ENCODE measurements at regions not wholly inside any gene's neighbourhood (a gene's known extent, or its start where the extent isn't known, plus 50 kb on each side); places are given as distances from the start of the nearest gene placed in this dataset.

DNA sequence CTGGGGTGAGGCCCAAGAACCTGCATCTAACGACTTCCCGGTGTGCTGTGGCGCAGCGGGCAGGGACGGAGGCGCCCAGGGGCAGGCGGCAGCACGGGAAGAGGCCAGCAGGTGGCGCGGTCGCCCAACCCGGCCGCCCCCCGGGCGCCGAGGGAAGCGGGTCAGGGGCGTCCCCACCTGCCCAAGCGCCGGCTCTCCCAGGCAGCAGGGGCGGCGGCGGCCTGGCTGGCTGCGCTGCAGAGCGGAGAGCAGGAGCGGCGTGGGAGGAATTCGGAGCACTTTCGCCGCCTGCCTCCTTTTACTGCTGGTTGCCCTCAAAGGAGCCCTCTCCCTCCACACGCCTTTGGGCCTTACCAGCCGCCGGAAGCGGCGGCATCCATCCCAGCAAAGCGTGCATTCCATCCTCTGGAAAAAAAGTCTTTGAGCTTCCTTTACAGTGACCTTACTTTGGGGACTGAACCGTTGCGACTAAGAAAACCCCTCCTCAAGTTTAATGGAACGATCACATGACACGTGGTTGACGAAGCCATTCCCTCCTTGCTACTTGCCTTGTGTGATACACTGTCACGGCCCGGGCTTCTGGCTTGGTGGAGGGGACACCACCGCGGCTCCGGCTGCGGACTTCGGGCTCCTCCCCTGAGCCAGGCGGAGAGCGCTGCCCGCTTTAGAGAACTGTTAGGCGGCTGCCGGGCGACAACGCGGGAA, 106.8 kb upstream of the CLMP start:
- H3K27me3 ChIP-seq (ENCODE audit: control insufficient read depth, insufficient read depth, low read length): peaks cover 63% of the 10 kb centered on the region
- peak overlapping the region; percentile 66 for H3K4me3 ChIP-seq (ENCODE audit: low read length)
- no peak overlapping the region for H3K9ac ChIP-seq (ENCODE audit: low read depth, low read length)
- H3K9me3 ChIP-seq (replicated peaks; ENCODE audit: low read length): no peaks in the 10 kb centered on the region
- peak overlapping the region; percentile 87 for H3K4me2 ChIP-seq (ENCODE audit: low read length)
- no peaks in the 10 kb centered on the region for H3K36me3 ChIP-seq (ENCODE audit: insufficient read depth, low read length)
- H3K4me1 ChIP-seq (ENCODE audit: control insufficient read depth, insufficient read depth, low read length): peaks cover 10% of the 10 kb centered on the region

DNA sequence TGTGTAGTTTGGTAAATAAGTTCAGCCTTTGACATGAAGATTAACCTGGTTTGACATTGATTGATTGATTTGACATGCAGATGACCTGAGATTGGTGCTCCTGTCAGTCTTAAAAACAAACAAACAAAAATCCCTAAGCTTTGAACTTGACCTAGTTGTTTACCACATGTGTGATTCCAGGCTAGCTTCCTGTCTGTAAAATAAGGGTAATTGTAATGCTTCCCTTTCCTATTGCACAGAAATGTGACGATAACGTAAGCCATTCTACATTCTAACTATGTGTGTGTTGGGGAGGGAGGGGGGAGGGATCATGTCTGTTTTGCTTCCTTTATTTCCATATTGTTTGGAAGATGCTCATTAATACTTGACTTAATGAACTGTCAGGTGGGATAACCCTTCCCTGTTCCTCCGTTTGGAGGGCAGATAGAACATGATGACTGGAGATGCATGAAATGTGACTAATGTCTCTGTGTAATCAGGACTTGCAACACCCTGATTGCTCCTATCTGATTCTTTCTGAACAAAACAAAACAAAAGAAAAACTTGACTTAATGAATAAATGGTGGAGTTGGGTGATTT, 106.1 kb upstream of the CLMP start:
- H3K36me3 ChIP-seq (ENCODE audit: insufficient read depth, low read length): no peaks in the 10 kb centered on the region
- H3K9me3 ChIP-seq (replicated peaks; ENCODE audit: low read length): no peaks in the 10 kb centered on the region
- H3K4me3 ChIP-seq (ENCODE audit: low read length): peak overlapping the region; percentile 66
- H3K27me3 ChIP-seq (ENCODE audit: control insufficient read depth, insufficient read depth, low read length): peaks cover 68% of the 10 kb centered on the region
- H3K9ac ChIP-seq (ENCODE audit: low read depth, low read length): no peak overlapping the region
- peak overlapping the region; percentile 87 for H3K4me2 ChIP-seq (ENCODE audit: low read length)
- H3K4me1 ChIP-seq (ENCODE audit: control insufficient read depth, insufficient read depth, low read length): peaks cover 10% of the 10 kb centered on the region

- Histone ChIP-seq H3K36me3 (ENCODE audit: insufficient read depth, low read length) (no peaks in the 10 kb centered on the region), H3K4me3 (ENCODE audit: low read length) (no peak overlapping the region), H3K9ac (ENCODE audit: low read depth, low read length) (no peak overlapping the region), H3K4me2 (ENCODE audit: low read length) (no peak overlapping the region), H3K27me3 (ENCODE audit: control insufficient read depth, insufficient read depth, low read length) (peaks cover 64% of the 10 kb centered on the region), H3K4me1 (ENCODE audit: control insufficient read depth, insufficient read depth, low read length) (peaks cover 10% of the 10 kb centered on the region), H3K9me3 (replicated peaks; ENCODE audit: low read length) (no peaks in the 10 kb centered on the region)
Measured at GRCh38 chr11:123299721-123300120, 104.7 kb upstream of the CLMP start.

DNA sequence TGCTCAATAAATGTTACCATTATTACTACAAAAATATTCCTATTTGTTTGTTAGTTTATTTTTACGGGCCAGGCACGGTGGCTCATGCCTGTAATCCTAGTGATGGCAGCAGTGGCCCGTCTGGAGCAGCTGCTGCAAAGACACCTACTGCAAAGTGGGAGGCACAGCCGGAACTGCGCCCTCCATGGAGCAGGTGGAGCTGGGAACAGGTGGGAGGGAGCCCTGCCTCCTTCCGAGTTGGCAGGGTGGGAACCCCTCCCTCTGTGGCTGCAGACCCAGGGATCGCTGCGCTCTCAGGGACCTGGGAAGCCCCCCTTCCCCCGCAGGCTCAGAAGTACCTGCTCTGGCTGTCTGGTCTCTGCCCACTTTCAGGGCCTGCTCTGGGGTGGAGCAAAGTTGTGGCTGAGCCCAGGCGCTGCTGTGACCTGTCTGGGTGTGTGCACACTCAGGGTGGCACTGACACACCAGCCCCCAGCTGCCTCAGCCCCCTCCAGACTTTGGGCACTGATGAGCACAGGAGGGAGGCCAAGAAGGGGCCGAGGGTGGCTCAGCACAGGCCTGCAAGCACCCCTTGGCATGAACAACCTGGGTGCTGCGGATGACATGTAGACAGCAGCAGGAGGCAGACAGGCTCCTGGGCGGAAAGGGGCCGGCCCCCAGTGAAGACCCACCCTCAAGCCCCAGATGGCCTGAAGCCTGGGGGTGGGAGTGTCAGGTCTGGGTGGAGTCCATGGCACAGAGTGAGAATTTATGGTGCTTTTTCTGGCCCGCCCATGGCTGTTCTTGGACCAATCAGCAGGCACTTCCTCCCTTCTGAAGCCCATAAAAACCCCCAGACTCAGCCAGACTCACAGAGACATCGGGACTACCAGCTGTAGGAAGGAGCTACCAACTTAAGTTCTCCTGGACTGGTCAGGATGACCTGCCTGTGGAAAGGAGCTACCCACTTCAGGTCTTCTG, 103.7 kb upstream of the CLMP start:
- Histone ChIP-seq H3K27me3 (ENCODE audit: control insufficient read depth, insufficient read depth, low read length) (peaks cover 57% of the 10 kb centered on the region), H3K9ac (ENCODE audit: low read depth, low read length) (no peak overlapping the region), H3K4me3 (ENCODE audit: low read length) (no peak overlapping the region), H3K36me3 (ENCODE audit: insufficient read depth, low read length) (no peaks in the 10 kb centered on the region), H3K4me2 (ENCODE audit: low read length) (no peak overlapping the region), H3K9me3 (replicated peaks; ENCODE audit: low read length) (no peaks in the 10 kb centered on the region), H3K4me1 (ENCODE audit: control insufficient read depth, insufficient read depth, low read length) (peaks cover 10% of the 10 kb centered on the region)

GRCh38 chr11:123292647-123293046, 97.6 kb upstream of the CLMP start:
- H3K4me3 ChIP-seq (ENCODE audit: low read length): no peak overlapping the region
- no peaks in the 10 kb centered on the region for H3K9me3 ChIP-seq (replicated peaks; ENCODE audit: low read length)
- H3K36me3 ChIP-seq (ENCODE audit: insufficient read depth, low read length): no peaks in the 10 kb centered on the region
- no peaks in the 10 kb centered on the region for H3K4me1 ChIP-seq (ENCODE audit: control insufficient read depth, insufficient read depth, low read length)
- H3K9ac ChIP-seq (ENCODE audit: low read depth, low read length): no peak overlapping the region
- H3K4me2 ChIP-seq (ENCODE audit: low read length): no peak overlapping the region
- peaks cover 26% of the 10 kb centered on the region for H3K27me3 ChIP-seq (ENCODE audit: control insufficient read depth, insufficient read depth, low read length)

GRCh38 chr11:123291201-123291869, 96.3 kb upstream of the CLMP start:
- Histone ChIP-seq H3K4me3 (ENCODE audit: low read length) (no peak overlapping the region), H3K36me3 (ENCODE audit: insufficient read depth, low read length) (no peaks in the 10 kb centered on the region), H3K4me1 (ENCODE audit: control insufficient read depth, insufficient read depth, low read length) (no peaks in the 10 kb centered on the region)

GRCh38 chr11:123286761-123287160, 91.7 kb upstream of the CLMP start:
- Histone ChIP-seq H3K4me2 (ENCODE audit: low read length) (no peak overlapping the region), H3K9me3 (replicated peaks; ENCODE audit: low read length) (no peaks in the 10 kb centered on the region), H3K27me3 (ENCODE audit: control insufficient read depth, insufficient read depth, low read length) (peaks cover 55% of the 10 kb centered on the region), H3K9ac (ENCODE audit: low read depth, low read length) (no peak overlapping the region), H3K4me1 (ENCODE audit: control insufficient read depth, insufficient read depth, low read length) (no peaks in the 10 kb centered on the region), H3K4me3 (ENCODE audit: low read length) (no peak overlapping the region), H3K36me3 (ENCODE audit: insufficient read depth, low read length) (no peaks in the 10 kb centered on the region)

More at GRCh38 chr11:123291201-123291869, 96.3 kb upstream of the CLMP start:
- no peak overlapping the region for H3K4me2 ChIP-seq (ENCODE audit: low read length)
- no peaks in the 10 kb centered on the region for H3K9me3 ChIP-seq (replicated peaks; ENCODE audit: low read length)
- no peak overlapping the region for H3K9ac ChIP-seq (ENCODE audit: low read depth, low read length)
- H3K27me3 ChIP-seq (ENCODE audit: control insufficient read depth, insufficient read depth, low read length): peaks cover 24% of the 10 kb centered on the region

DNA sequence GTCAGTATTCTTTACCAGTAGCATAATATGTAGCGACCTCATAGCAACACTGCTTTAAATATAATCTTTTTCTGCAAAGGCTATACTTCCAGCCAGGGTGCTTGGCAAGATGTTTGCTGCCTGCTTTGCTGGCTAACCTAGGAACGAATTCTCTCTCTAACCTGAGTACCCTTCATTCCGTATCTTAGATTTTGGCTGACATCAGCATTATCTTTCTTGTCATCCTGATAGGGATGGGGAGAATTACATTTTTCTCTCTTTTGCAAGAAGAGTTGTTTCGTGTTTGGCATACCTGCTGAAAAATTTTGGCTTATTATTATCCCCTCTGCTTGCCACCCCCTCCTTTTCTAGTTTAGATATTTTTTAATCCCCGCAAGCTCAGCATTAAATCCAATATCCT, 91.2 kb upstream of the CLMP start:
- Histone ChIP-seq H3K36me3 (ENCODE audit: insufficient read depth, low read length) (no peaks in the 10 kb centered on the region), H3K27me3 (ENCODE audit: control insufficient read depth, insufficient read depth, low read length) (peaks cover 51% of the 10 kb centered on the region), H3K9me3 (replicated peaks; ENCODE audit: low read length) (no peaks in the 10 kb centered on the region), H3K9ac (ENCODE audit: low read depth, low read length) (no peak overlapping the region), H3K4me1 (ENCODE audit: control insufficient read depth, insufficient read depth, low read length) (no peaks in the 10 kb centered on the region), H3K4me3 (ENCODE audit: low read length) (no peak overlapping the region), H3K4me2 (ENCODE audit: low read length) (no peak overlapping the region)

GRCh38 chr11:123284454-123284853, 89.4 kb upstream of the CLMP start:
- Histone ChIP-seq H3K9me3 (replicated peaks; ENCODE audit: low read length) (no peaks in the 10 kb centered on the region), H3K4me1 (ENCODE audit: control insufficient read depth, insufficient read depth, low read length) (no peaks in the 10 kb centered on the region), H3K4me3 (ENCODE audit: low read length) (no peak overlapping the region), H3K36me3 (ENCODE audit: insufficient read depth, low read length) (no peaks in the 10 kb centered on the region), H3K4me2 (ENCODE audit: low read length) (no peak overlapping the region), H3K27me3 (ENCODE audit: control insufficient read depth, insufficient read depth, low read length) (peaks cover 51% of the 10 kb centered on the region), H3K9ac (ENCODE audit: low read depth, low read length) (no peak overlapping the region)

GRCh38 chr11:123282597-123282996, 87.5 kb upstream of the CLMP start:
- H3K4me3 ChIP-seq (ENCODE audit: low read length): no peak overlapping the region
- H3K9me3 ChIP-seq (replicated peaks; ENCODE audit: low read length): no peaks in the 10 kb centered on the region
- no peaks in the 10 kb centered on the region for H3K4me1 ChIP-seq (ENCODE audit: control insufficient read depth, insufficient read depth, low read length)
- H3K27me3 ChIP-seq (ENCODE audit: control insufficient read depth, insufficient read depth, low read length): peaks cover 46% of the 10 kb centered on the region
- no peaks in the 10 kb centered on the region for H3K36me3 ChIP-seq (ENCODE audit: insufficient read depth, low read length)
- H3K4me2 ChIP-seq (ENCODE audit: low read length): no peak overlapping the region
- no peak overlapping the region for H3K9ac ChIP-seq (ENCODE audit: low read depth, low read length)

DNA sequence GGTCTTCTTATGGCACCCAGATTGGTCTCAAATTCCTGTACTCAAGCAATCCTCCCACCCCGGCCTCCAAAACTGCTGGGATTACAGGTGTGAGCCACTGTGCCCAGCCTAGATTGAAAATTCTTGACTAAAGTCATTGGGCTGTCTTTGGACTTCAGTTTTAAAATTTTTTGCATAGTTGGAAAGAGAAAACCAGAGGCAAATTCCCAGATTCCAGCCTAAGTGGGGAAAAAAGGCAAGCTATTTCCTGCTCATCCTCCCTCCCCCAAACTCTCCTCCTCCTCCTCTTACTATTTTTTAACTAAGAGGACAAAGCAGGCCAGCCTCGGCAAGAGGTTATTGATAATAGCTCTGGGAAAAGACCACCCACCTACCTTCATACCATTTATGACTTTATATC, 78.6 kb upstream of the CLMP start:
- H3K36me3 ChIP-seq (ENCODE audit: insufficient read depth, low read length): no peaks in the 10 kb centered on the region
- no peak overlapping the region for H3K4me3 ChIP-seq (ENCODE audit: low read length)
- no peaks in the 10 kb centered on the region for H3K4me1 ChIP-seq (ENCODE audit: control insufficient read depth, insufficient read depth, low read length)
- H3K9ac ChIP-seq (ENCODE audit: low read depth, low read length): no peak overlapping the region
- no peak overlapping the region for H3K4me2 ChIP-seq (ENCODE audit: low read length)
- H3K9me3 ChIP-seq (replicated peaks; ENCODE audit: low read length): no peaks in the 10 kb centered on the region
- H3K27me3 ChIP-seq (ENCODE audit: control insufficient read depth, insufficient read depth, low read length): peaks cover 27% of the 10 kb centered on the region

Measured in skeletal muscle satellite cell (primary cell).